HL-60 (cell line): ENCODE measurements at regions not wholly inside any gene's neighbourhood (a gene's known extent, or its start where the extent isn't known, plus 50 kb on each side); places are given as distances from the start of the nearest gene placed in this dataset.

Experiments
- GABPA ChIP-seq: IDR thresholded peaks from 2 replicates; pipeline ENCODE4 v1.6.1; 2012; ENCODE audit warnings: low read depth
- POLR2AphosphoS5 ChIP-seq: IDR thresholded peaks from 2 replicates; pipeline ENCODE4 v1.6.1; 2012; ENCODE audit warnings: low read depth
- REST ChIP-seq: IDR thresholded peaks from 2 replicates; pipeline ENCODE4 v1.6.1; 2012; ENCODE audit warnings: low read depth; ENCODE audit not compliant: insufficient replicate concordance
- SPI1 ChIP-seq: IDR thresholded peaks from 2 replicates; pipeline ENCODE4 v1.6.1; 2012; ENCODE audit warnings: low read depth, mild to moderate bottlenecking, borderline replicate concordance
- TF ChIP-seq, protein P1 (sequence below): IDR thresholded peaks from one replicate; pipeline ENCODE4 v1.5.1; 2011; ENCODE audit warnings: low read length, control low read depth, inconsistent platforms; ENCODE audit not compliant: insufficient read depth

- TF ChIP-seq, protein P1, sequence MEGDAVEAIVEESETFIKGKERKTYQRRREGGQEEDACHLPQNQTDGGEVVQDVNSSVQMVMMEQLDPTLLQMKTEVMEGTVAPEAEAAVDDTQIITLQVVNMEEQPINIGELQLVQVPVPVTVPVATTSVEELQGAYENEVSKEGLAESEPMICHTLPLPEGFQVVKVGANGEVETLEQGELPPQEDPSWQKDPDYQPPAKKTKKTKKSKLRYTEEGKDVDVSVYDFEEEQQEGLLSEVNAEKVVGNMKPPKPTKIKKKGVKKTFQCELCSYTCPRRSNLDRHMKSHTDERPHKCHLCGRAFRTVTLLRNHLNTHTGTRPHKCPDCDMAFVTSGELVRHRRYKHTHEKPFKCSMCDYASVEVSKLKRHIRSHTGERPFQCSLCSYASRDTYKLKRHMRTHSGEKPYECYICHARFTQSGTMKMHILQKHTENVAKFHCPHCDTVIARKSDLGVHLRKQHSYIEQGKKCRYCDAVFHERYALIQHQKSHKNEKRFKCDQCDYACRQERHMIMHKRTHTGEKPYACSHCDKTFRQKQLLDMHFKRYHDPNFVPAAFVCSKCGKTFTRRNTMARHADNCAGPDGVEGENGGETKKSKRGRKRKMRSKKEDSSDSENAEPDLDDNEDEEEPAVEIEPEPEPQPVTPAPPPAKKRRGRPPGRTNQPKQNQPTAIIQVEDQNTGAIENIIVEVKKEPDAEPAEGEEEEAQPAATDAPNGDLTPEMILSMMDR: no peak
- TF ChIP-seq REST (no peak), POLR2AphosphoS5 (no peak), GABPA (no peak), SPI1 (no peak)
Measured at GRCh38 chr11:57124917-57125316, 56.8 kb upstream of the LRRC55 start.
